Progenitor cell of endocrine pancreas (in vitro differentiated cells): ENCODE measurements at regions not wholly inside any gene's neighbourhood (a gene's known extent, or its start where the extent isn't known, plus 50 kb on each side); places are given as distances from the start of the nearest gene placed in this dataset.
"Not testable (repeated sequence)": the region's sequence is repeated elsewhere in the genome, so short reads cannot be mapped to it uniquely, and the experiment has no call there.

Experiments
- DNase-seq: peaks from one replicate; pipeline ENCODE4 v3.0.0; 2021; ENCODE audit warnings: low spot score; ENCODE audit not compliant: unreplicated experiment
- H3K27ac Mint-ChIP-seq: 2 replicates; pipeline ENCODE4 v1.8.0; 2021; ENCODE audit warnings: mild to moderate bottlenecking, moderate library complexity, mixed read lengths
- H3K27me3 Mint-ChIP-seq: 2 replicates; pipeline ENCODE4 v1.8.0; 2021; ENCODE audit warnings: mixed read lengths
- H3K36me3 Mint-ChIP-seq: 2 replicates; pipeline ENCODE4 v1.8.0; 2022; ENCODE audit warnings: mixed read lengths; ENCODE audit not compliant: insufficient read depth
- H3K4me1 Mint-ChIP-seq: 2 replicates; pipeline ENCODE4 v1.8.0; 2021; ENCODE audit warnings: low read depth, mixed read lengths
- H3K4me3 Mint-ChIP-seq: 2 replicates; pipeline ENCODE4 v1.8.0; 2021; ENCODE audit warnings: low read depth, mild to moderate bottlenecking, moderate library complexity, mixed read lengths
- H3K9me3 Mint-ChIP-seq: 2 replicates; pipeline ENCODE4 v1.8.0; 2021; ENCODE audit warnings: low read depth, mixed read lengths
- CTCF ChIP-seq: fragments of 200-600 bp; sonication (generic); IDR thresholded peaks from one replicate; pipeline ENCODE4 v1.5.0; 2021; ENCODE audit warnings: antibody characterized with exemption, mild to moderate bottlenecking; ENCODE audit not compliant: unreplicated experiment

- H3K27ac Mint-ChIP-seq = no peak overlapping the region
- no peak for DNase-seq
- no peaks in the 10 kb centered on the region for H3K27me3 Mint-ChIP-seq
- TF ChIP-seq CTCF = no peak
- H3K4me1 Mint-ChIP-seq = no peaks in the 10 kb centered on the region
- H3K4me3 Mint-ChIP-seq = no peak overlapping the region
- H3K36me3 Mint-ChIP-seq = no peaks in the 10 kb centered on the region
- H3K9me3 Mint-ChIP-seq = no peaks in the 10 kb centered on the region
Measured at GRCh38 chr4:24209131-24209530, 319.3 kb upstream of the PPARGC1A start.

GRCh38 chr4:24208691-24209090 is 318.8 kb upstream of the PPARGC1A start:
- no peak for TF ChIP-seq CTCF
- no peak for DNase-seq
- H3K4me1 Mint-ChIP-seq = no peaks in the 10 kb centered on the region
- H3K9me3 Mint-ChIP-seq = no peaks in the 10 kb centered on the region
- H3K27ac Mint-ChIP-seq = no peak overlapping the region
- no peaks in the 10 kb centered on the region for H3K36me3 Mint-ChIP-seq
- no peaks in the 10 kb centered on the region for H3K27me3 Mint-ChIP-seq
- H3K4me3 Mint-ChIP-seq = no peak overlapping the region

GRCh38 chr4:24204708-24205107 is 314.9 kb upstream of the PPARGC1A start:
- not testable (repeated sequence) for H3K27me3 Mint-ChIP-seq, H3K36me3 Mint-ChIP-seq, DNase-seq

DNA sequence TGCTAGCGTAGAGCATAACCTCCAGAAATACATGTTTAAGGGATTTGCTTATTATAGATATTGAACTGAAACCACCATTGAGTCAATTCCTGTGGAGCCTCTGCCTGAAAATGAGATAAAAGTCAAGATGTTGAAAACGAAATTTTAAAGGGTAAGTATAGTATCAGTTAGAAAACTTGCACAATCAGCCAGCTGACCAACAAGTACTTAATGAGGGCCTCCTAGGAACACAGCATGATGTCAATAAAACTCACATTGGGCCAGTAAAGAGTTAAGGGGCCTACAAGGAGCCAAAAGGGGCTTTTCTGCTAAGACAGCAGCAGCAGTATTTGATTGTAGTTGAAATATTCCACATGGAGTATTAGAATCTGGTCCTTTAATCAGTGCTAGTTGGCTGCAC is 314.1 kb upstream of the PPARGC1A start:
- H3K4me3 Mint-ChIP-seq = no peak overlapping the region
- H3K4me1 Mint-ChIP-seq = no peaks in the 10 kb centered on the region
- H3K27me3 Mint-ChIP-seq = no peaks in the 10 kb centered on the region
- H3K27ac Mint-ChIP-seq = no peak overlapping the region
- no peaks in the 10 kb centered on the region for H3K36me3 Mint-ChIP-seq
- no peak for TF ChIP-seq CTCF
- DNase-seq = no peak
- H3K9me3 Mint-ChIP-seq = no peaks in the 10 kb centered on the region

More at GRCh38 chr4:24204708-24205107, 314.9 kb upstream of the PPARGC1A start:
- H3K27ac Mint-ChIP-seq, H3K9me3 Mint-ChIP-seq, H3K4me1 Mint-ChIP-seq, H3K4me3 Mint-ChIP-seq: not testable (repeated sequence)

- DNase-seq = no peak
- peaks cover 9% of the 10 kb centered on the region for H3K27me3 Mint-ChIP-seq
- TF ChIP-seq CTCF = no peak
- no peak overlapping the region for H3K27ac Mint-ChIP-seq
- no peaks in the 10 kb centered on the region for H3K9me3 Mint-ChIP-seq
- no peaks in the 10 kb centered on the region for H3K4me1 Mint-ChIP-seq
- no peaks in the 10 kb centered on the region for H3K36me3 Mint-ChIP-seq
- no peak overlapping the region for H3K4me3 Mint-ChIP-seq
Measured at GRCh38 chr4:24202579-24202978, 312.7 kb upstream of the PPARGC1A start.

DNA sequence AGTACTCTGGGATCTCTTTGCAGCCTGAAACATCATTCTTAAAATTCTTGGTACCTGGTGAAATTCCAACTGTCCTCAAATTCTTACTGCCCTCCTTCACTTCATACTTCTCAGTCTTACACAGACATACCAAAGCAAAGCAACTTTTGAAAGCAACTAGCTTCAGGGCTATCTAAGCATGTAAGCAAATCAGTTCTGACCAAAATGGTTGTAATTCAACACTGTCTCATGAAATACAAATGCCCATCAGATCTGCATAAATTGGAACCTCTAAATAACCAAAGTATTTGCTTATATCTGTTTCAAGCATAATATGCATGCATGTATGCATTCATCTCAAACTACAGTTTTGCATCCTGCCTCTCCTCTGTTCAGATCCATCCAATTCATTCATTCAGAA is 308.1 kb upstream of the PPARGC1A start:
- no peaks in the 10 kb centered on the region for H3K36me3 Mint-ChIP-seq
- DNase-seq = no peak
- TF ChIP-seq CTCF = no peak
- H3K4me1 Mint-ChIP-seq = no peaks in the 10 kb centered on the region
- H3K9me3 Mint-ChIP-seq = no peaks in the 10 kb centered on the region
- peaks cover 9% of the 10 kb centered on the region for H3K27me3 Mint-ChIP-seq
- H3K4me3 Mint-ChIP-seq = no peak overlapping the region
- no peak overlapping the region for H3K27ac Mint-ChIP-seq
